HG03460 (cell line): ENCODE measurements at regions not wholly inside any gene's neighbourhood (a gene's known extent, or its start where the extent isn't known, plus 50 kb on each side); places are given as distances from the start of the nearest gene placed in this dataset.
"Not testable (repeated sequence)": the region's sequence is repeated elsewhere in the genome, so short reads cannot be mapped to it uniquely, and the experiment has no call there.

Experiments used
- ATAC-seq: cut with Tn5 transposase; IDR thresholded peaks from one replicate; pipeline ENCODE4 v1.9.1; 2021; ENCODE audit not compliant: unreplicated experiment

DNA sequence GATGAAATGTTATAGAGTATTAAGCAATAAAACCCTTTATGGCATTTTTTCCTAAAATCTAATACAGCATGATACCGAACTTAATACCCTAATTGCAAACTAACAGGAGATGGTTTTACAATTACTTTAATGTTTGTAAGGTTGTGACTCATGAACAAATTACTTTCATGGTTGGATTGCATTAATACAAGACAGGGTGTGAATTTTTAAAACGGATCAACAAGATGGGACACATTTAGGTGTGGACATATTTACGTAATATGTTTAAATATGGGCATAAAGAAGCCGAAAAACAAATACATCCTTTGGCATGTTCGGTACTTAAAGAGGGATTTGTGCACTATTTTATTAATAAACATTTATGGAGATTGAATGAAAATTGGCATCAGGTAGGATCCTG lies 168.3 kb upstream of the SPRY2 start:
- ATAC-seq, result no peak

DNA sequence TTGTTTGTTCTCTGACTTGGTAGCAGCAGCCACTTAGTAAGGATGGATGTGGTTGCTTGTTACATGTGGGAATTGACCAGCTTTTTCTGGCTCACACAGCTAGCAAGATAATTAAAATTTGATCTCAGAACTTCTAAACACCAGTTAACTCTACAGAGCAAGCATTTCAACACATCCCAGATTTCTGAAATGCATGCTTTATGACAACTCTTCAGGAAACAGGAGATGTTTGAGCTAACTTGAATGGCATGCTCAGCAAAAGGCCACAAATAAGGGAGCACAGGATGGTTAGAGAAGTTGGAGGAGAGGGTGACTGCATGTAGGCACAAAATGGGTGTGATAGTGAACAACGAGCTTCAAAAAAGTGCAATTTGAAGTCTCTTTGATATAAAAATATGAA lies 167.1 kb upstream of the SPRY2 start:
- ATAC-seq, result no peak

DNA sequence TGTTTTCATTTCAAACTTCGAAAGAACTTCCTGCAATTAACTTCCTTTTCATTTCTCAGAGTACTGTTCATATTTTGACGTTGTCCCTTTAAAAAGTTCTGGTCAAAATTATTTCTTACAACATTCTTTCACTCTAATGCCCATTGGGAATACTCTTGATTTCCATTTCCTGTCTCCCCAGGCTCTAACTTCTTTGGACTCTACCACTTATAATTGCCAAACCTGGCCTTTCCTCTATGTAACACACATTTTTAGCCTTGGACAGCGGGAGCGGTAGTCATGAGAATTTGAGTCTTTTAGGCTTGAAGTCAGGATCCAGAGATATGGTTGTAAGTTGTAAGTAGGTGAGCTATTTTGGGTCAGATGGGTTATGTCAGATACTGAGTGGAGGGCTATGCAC lies 163.5 kb upstream of the SPRY2 start:
- no peak for ATAC-seq

DNA sequence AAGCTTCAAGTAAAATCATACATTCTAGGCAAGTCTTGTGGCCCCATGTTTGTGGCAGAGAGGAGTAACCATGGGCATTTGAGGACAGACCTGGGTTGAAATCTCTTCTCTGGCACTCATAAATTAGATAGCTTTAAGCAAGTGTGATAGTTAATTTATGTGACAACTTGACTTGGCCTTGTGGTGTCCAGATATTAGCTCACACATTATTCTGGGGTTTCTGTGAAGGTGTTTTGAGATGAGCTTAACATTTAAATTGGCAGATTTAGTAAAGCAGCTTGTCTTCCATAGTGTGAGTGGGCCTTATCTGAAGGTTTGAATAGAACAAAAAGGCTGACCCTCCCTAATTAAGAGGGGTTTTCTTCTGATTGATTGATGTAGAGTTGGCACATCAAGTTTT lies 161.4 kb upstream of the SPRY2 start:
- no peak for ATAC-seq

DNA sequence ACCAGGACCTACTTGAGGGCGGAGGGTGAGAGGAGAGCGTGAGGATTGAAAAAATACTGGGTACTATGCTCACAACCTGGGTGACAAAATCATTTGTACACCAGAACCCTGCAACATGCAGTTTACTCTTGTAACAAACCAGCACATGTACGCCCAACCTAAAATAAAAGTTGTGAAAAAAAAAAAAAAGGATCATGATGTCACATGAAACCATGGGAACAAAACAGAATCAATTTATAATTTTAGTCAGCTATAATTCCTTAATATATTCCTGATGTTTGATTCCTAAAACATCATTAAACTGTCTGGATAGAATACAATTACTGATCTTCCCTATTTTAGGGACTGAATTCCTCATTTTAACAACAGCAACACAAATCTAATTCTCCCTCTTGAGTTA lies 160.6 kb upstream of the SPRY2 start:
- ATAC-seq, result no peak

DNA sequence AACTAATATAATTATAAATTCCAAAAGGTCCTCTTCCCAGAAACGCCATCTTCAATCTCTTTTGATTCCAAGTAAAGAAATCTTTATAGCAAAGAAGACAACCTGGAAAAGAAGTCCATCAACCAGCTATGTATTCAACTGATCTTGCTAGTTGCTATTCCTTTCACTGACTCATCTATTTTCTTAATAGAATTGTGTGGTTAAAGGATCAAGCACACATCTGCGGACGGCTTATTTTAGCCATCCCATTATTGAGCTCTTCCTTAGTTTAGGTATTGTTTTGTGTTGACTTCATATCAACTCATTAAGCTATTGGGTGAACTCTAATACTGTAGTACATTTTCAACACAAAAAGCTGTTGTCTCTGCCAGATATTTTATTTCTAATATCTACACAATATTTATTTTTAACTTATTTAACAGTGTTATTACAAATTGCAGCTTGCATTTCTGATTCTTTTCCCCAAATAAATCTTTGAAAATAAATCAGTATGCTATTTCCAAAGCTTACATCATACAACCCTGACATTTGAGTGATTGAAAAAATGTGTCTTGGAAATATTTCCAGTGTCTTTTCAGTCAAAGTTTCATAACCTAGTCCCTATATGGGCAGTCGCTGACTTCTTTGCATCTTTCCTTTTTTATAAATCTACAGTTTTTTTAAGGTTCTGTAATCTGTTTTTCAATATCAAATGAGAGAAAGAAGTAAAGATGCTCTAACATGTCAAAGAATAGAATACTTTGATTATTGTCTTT lies 158.8 kb upstream of the SPRY2 start:
- no peak for ATAC-seq

DNA sequence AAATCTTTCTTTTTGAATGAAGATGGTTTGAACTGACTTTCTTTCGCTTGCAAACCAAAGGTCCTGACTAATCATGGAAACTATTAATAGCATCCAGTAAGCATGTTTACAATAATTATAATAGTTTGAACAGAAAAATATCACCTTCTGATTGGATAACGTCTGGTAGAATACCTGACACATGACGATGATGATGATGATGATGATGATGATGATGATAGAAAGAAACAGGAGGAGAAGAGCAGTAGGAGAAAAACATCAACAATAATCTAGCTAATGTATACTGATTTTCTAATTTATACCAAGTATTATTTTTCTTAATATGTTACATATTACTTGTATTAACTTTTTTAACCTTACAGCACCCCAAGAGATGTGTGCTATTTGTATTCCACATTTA lies 157.5 kb upstream of the SPRY2 start:
- no peak for ATAC-seq

DNA sequence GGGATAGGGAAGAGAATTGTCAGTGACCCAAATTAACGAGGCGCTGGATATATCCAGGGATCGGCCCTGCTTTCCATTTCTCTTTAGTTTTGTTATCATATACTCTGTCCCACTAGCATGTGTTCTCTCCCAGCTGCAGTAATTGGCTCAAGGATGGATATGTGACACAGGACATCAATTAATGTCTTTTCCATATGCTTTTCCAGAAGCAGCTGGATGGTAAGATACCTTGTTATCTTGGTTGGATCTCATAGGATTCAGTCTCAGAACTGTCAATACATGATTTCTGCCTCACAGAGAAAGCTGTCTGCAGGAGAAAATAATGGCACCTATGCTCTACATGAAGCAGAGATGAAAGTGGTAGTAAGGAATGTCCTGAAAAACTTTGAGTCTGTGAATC lies 157.1 kb upstream of the SPRY2 start:
- ATAC-seq, result no peak

DNA sequence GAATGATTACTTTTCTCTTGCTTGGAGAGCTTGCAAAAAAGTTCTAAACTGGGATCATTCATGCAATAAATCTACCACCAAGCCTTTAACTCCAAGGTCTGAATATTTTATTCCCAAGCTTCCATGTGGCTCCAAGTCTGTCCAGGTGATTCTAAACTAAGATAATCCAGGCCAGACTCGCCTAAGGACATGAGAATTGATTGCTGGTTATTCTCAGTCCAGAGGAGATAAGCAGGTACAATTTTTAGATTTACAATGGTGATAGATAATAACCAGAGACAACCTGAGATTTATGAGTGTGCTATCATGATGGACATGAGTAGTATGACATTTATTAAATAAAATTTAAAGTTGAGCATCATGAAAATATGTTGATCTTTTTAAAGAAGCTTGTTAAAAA lies 156.5 kb upstream of the SPRY2 start:
- ATAC-seq, result no peak

DNA sequence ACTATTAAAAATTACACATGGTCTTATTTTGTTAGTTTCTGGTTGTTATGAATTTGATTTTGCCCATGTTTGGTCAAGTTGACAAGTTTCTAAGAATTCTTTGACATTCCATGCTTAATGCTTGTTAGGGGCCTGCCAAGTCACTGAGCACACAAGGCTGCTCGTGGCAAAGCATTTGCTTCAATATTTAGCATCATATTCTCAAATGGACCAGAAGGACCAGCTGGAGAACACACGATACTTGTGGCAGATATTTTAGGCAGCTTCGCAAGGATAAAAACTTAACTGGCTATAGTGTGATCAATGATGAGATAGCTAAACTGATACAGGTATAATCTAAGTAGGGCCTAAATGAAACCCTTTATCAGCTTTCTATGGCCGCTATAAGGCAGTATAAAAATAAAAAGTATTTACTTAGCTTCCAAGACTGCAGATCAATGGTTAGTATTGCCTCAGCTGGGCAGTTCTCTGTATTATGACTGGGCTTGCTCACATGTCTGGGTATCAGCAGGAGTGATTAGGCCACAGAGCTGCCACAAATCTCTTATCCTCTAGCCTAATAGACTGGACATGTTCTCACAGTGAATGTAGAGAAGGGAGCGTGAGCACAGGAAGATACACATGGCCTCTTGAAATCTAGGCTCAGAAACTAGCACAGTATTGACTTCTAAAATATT lies 155.9 kb upstream of the SPRY2 start:
- no peak for ATAC-seq

DNA sequence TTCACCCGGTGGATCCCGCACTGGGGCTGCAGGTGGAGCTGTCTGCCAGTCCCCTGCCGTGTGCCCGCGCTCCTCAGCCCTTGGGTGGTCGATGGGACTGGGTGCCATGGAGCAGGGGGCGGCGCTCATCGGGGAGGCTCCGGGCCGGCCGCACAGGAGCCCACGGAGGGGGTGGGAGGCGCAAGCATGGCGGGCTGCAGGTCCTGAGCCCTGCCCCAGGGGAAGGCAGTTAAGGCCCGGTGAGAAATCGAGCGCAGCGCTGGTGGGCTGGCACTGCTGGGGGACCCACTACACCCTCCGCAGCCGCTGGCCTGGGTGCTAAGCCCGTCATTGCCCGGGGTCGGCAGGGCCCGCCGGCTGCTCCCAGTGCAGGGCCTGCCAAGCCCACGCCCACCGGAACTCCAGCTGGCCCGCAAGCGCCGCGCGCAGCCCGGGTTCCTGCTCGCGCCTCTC lies 149.6 kb upstream of the SPRY2 start:
- ATAC-seq, result not testable (repeated sequence)

DNA sequence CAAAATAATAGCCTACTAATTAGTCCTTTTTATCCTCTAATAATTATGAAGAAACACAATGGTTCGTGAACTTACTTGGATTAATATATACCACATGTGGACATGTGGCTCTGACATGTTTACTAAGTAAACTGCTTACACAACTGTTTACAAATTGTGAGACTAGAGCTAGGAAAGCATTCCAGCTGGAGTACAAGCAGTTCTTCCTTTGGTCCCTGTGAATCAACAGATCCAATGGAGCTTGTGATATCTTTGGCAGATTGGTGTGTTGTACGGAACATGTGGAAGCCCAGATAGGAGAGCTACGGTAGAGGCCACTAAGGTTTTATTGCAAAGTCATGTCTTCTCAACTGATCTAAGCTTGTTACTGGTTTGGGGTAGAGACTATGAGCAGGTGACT lies 145.5 kb upstream of the SPRY2 start:
- no peak for ATAC-seq

DNA sequence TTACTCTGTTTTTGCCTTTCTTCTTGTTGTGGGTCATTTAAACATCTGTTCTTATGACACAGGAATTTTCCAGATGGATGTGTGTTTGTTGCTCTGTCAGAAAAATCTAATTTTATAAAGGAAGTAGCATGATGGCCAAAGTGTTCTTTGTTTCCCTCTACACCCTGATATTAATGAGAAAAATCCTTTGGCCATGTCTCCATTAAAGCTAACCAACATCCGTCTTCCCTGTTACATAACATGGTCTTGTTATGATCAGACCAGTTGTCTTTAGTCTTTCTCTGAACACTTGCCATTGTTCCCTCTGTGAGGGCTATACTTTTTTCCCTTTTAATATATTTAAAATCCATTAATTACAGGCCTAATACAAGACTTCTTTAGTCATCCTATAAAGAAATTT lies 142.2 kb upstream of the SPRY2 start:
- ATAC-seq, result no peak

DNA sequence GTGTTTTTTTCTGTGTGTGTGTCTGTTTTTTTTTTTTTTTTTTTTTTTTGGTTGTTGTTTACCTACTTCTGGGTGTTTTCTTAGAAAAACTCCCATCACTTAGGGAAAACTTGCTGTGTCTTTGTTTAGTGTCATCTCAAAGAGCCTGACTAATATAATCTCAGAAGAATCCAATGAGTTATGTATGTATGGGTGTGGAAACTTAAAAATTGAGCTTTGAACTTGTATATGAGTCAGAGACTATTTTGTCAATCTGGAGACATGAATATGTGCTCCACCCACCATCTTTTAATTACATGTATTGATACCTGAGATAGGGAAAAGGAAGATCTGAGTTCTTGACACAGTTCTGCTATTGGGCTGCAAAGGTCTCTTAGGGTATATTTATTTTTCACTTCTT lies 140.7 kb upstream of the SPRY2 start:
- ATAC-seq, result no peak

DNA sequence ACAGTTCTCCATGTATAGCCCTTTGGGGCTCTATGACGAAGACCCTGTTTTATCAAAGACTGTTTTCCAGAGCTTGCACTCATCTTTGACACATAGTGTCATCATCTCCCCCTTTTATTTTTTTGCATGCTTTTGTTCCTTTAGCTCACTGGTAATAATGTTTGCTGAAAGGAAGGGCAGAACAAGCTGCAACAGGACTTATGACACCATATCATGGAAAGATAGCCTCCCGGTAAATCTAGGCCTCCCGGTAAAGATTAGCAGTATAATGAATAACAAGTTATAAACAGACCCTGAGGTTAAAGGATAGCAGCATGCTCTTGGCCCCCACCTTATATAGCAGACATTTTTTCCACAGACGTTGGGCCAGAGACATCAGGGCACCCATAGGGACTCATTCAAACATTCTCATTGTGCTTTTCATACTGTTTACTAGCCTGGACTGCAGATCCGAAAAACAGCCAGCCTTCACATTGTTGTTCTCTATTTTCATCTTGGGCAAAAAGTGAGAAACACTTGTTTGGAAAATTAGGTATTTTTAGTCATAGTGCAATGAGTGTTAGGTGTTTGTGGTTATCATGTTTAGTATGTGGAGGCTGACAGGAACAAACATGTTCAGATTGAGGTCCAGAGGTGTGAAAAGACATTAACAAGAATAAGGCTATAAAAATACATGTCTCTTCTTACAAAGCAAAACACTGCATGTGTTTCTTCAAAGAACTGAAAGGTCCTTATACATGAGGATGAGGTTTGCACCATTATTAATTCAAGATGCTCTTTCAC lies 136.9 kb upstream of the SPRY2 start:
- ATAC-seq, result no peak

DNA sequence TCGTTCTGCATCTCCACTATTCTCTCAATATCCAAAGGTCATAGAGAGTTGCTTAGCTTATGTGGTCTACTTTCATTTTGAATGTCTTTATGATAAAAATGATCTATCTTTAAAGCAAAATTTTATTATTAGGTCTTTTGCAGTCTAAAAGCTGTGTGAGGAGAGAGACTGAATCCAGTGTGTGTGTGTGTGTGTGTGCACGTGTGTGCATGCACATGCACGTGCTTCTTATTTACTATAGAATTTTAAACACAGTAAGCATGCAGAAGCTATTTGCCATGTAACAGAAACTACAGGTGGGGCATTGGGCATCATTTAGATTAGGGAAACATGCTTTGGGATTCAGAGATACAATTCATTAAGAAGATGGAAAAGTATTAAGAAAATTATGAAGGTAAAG lies 136.0 kb upstream of the SPRY2 start:
- ATAC-seq, result no peak

DNA sequence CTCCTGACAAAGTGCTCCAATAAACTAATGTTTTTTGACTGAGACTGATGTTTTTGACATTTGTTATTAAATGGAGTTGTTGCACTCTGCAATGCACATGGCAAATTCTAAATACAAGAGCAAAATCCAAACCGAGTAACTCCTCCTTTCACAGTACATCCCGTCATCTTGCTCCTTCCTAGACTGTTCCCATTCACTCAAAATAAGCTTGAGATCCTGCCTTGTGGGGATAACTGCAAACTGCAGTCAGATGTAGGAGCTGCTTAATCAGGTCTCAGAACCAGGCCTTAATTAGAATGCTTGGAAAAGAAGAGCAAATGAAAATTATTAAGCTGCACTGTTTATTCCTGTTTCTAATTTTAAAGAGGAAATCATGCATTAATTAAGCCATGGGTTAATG lies 134.8 kb upstream of the SPRY2 start:
- no peak for ATAC-seq

DNA sequence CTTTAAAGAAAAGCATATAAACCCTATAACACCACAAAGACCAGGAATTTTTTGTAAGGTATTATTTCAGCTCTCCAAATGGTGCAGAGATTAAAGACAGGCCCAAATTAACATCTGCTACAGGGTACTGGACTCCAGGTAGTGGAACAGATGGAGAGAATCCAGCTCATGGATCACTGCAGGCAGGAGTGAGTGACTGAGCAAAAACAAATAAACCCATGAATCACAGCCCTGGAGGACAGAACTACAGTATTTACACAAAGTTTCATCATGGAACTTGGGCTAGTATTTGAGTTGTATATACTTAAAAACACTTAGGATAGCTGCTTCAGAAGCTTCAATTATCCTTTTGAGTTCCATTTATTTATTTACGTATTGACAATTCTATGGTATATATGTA lies 132.8 kb upstream of the SPRY2 start:
- ATAC-seq, result no peak

DNA sequence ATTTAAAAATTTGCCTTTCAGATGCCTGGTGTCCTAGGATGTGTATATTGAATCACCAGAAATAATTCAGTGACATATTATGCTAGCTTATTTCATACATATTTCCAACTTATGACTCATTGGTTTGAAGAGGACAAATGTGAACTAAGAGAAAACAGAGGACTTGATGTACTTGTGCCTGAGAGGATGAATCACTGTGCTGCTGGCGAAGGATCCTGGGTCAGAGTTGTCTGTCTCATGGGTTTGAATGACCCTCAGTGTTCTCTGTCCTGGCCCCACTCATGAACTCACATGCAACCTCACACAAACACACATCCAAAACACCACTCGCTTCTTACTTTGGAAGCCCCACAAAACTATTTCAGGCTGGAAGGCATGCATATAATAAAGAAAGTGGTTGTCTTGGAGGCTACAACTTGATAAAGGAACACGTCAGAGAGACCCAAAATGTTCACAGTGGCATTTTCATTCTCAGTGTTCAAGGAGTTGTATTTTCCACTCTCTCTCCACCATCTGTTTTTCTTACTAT lies 129.0 kb upstream of the SPRY2 start:
- ATAC-seq, result no peak

DNA sequence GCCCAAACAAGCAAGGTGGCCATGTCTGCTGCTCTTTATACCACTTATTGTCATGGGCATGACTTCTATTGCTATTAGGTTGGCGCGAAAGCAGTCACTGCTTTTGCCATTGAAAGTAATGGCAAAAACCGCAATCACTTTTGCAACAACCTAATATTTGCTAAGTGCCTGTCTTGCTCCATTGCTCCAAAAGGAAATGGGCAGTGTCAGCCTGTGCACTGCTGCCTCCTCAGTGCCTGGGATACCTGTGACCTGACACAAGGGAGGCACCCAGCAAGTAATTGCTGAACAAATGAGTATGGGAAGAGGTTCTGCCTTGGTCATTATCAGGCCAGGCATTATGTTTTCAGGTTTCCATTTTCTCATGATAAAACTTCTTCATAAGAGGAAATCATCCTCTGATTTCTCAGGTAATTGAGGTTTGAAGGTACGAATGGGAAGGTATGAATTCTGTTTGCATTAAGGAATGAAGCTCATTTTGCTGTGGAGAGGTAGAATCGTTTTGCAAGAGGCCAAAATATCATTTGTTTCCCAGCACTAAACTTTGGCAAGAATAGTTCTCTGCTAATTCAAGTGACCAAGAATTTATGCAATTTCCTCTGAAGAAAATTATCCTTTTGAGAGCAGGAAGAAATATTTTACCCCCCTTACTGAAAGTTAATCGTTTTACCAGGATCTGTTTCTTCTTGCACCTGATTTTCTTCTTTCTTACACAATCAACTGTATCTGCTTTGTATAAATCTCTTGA lies 128.4 kb upstream of the SPRY2 start:
- ATAC-seq, result no peak

DNA sequence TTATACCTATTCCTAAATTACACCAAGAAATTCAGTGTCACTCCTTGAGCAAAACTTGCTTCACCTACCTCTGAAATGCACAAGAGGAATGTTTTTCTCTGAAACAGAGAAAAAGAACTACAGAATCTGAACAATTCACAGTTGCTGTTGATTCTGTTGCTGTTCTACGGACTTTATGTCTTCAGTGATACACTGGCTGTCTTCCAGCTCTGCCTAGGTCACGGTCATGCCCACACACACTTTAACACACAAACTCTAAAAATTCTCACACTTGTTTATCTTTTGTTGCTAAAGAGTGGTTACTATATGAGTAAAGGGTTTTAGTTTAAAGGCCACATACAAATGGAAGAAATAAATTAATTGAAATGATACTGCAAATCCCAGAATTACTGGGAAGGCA lies 124.4 kb upstream of the SPRY2 start:
- no peak for ATAC-seq
